DMS 273 (cell line): ENCODE measurements at regions not wholly inside any gene's neighbourhood (a gene's known extent, or its start where the extent isn't known, plus 50 kb on each side); places are given as distances from the start of the nearest gene placed in this dataset.
A peak's percentile ranks its signal among the peaks of the same experiment; 100 is the strongest.
"Not testable (repeated sequence)": the region's sequence is repeated elsewhere in the genome, so short reads cannot be mapped to it uniquely, and the experiment has no call there.

ENCODE experiments used
- DNase-seq: peaks from one replicate; lab custom pipeline; 2025; ENCODE audit not compliant: unreplicated experiment; lab: John Stamatoyannopoulos, UW

DNA sequence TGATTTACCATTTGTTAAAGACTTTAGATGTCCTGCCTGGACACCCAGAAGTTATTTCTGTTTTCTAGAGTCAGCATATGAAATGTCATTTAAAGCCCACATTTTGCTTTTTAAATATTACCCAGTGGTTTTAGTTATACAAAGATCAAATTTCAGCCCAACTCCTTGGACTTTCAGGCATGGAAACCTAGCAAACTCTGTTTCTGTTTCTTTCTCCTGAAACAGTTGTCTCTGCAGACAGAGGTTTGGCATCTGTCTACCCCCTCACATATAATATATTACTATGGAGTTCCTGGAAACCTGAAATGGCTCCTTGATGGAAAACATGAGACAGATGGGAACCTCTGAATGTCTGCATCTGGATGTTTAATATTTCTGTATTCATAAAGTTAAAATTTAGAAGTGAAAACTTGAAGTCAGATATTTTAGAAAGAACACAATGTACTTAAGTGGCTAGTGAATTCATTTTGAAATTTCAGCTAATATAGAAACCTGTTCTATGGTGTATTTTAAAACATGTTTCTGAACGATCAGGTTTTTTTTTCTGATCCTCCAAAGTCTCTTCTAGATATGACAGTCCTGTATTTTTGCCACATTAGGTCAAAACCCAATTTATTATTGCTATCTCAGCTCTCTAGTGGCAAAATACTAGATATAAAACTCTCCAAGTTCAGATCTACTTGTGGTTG, 743.3 kb downstream of the CD109 start:
- DNase-seq, result no peak

DNA sequence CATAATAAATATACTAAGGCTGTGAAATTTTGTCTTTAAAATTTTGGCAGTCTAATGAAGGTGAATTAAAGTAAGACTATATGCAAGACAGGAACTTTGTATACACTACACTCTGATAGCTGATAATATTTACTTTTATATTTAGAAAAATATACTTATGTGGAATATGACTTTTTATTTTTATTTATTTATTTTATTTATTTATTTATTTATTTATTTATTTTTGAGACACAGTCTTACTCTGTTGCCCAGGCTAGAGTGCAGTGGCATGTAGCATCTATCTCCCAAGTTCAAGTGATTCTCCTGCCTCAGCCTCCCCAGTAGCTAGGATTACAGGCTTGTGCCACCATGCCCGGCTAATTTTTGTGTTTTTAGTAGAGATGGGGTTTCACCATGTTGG, 742.4 kb downstream of the CD109 start:
- not testable (repeated sequence) for DNase-seq

DNA sequence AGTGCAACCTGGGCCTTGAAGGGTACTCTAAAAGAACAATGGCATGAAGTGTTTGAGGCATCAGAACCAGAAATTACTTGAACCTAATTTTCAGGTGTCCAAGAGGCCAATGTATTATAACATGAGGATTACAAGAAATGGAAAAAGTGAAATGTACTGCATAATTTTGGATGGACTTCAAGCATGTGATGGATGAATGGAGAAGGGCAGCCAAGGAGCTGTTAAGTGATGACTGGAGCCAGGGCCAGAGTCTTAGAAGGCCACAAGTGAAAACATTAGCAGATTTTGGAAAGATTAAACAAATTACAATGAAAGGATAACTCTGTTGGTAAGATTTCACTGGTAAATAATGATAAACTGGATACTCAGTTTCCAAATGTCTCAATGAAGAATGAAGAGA, 738.2 kb downstream of the CD109 start:
- no peak for DNase-seq

DNA sequence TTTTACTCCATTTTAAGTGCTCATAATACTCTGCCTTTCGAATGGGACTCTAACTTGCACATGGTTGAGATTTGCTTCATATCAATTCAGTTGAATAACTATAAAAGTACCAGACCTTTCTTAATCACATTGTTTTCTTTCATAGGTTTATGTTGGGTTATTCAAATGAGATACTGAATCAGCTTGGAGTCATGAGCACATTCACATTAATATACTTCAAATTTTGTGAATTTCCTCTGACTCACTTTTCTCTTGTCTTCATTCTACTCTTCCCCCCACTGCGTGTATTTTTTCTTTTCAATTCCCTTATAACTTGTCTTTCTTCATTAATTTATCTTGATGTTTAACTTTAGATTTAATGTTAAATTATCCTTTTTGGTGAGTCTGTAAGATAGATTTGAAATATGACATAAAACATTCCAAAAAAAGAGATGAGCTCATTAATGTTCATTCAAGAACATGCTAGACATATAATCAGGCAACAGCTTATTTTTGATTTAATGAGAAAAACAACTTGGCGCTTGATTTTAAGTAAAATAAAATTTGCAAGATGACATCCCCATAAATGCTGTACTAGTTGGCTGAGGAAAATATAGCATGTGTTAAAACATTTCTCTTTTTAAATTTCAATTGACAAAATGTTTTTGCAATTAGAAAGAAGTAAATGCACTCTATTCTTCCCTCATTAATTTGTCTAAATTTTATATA, 736.0 kb downstream of the CD109 start:
- no peak for DNase-seq

DNA sequence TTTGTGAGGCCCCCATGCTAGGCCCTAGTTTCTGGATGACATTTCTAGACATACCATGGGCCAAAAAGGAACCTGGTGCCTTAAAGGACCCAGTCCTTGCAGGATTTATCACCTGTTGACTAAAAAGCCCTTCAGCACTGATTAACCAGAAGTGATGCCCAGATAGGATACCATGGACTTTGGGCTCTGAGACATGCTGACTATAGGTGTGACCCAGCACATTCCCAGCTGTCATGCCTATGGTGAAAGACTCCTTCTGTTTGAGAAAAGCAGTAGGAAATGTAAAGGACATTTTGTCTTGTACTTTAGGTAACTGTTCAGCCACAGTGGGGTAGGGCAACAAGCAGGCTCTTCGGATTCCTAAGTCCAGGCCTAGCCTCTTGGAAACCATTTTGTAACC, 724.2 kb downstream of the CD109 start:
- DNase-seq, result no peak

DNA sequence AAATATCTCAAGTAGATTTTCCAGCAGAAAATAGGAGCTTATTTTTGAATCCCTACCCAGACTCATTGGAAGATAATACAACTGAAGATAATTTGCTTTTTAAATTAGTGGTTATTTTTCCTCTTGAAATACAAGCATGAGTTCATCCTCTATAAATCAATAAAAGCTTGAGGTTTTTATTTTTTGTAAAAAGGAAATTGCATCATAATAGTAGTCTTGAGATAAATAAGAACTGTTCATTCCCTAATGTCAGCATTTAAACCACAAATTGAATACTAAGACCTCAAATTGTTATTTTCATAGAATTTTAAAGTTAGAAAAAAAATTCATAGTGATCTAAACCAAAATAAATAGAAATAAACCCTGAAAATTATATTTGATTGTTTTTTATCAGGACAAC, 719.1 kb downstream of the CD109 start:
- no peak for DNase-seq

GRCh38 chr6:74410630-74411029, 714.6 kb downstream of the CD109 start:
- DNase-seq, result no peak

DNA sequence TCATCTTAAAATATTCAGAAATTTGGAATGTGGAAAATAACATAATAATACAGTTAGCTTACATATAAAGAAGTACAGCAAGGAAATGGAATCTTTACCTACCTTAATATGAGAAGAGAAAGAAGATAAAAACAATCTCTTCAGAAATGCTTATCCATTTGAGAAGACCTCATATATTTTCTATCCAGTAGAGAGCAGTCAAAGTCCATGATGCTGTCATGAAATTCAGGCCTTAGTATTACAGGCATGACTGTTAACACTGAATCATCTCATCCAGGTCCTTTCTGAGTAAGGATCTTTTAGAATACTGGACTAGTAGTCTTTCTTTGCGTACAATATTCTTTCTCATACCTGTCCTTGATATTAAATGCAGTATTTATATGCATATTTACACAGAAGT, 713.4 kb downstream of the CD109 start:
- no peak for DNase-seq

DNA sequence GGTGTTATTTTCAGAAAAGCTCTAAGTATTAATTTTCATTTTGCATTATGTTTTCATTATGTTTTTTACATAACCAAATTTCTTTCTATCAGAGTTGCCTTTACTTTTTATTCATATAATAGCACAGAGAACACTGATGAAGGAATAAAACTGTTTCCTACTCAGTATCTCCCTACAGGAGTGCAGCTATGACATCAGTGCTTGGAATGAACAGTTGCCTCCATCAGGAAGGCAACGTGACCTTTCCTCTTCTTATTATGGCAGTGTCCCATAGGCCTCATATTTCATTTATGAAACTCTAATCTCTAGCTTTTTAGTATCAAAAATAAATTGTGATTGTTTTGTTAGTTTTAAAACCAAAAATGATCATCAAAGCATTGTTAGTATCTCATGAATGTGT, 712.8 kb downstream of the CD109 start:
- no peak for DNase-seq

DNA sequence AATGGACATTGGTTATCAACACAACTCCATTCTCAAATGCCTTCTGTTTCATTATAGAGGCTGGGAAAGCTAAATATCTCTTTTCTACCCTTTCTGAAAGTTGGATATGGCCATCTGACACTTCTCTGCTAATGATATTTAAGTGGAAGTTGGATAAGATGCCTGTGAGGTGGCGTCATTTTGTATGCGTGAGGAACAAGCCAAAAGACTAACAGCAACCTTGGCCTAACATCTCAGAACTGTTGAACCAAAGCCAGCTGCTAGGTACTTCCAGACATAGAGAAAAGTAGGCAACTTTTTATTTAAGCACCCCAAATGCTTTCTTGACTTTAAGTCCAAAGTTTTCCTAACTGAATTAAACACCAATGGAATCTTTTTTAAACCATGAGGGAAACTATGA, 708.4 kb downstream of the CD109 start:
- DNase-seq, result no peak

GRCh38 chr6:74402781-74403180, 706.8 kb downstream of the CD109 start:
- DNase-seq, result no peak

GRCh38 chr6:74378437-74378836, 682.4 kb downstream of the CD109 start:
- DNase-seq, result not testable (repeated sequence)

DNA sequence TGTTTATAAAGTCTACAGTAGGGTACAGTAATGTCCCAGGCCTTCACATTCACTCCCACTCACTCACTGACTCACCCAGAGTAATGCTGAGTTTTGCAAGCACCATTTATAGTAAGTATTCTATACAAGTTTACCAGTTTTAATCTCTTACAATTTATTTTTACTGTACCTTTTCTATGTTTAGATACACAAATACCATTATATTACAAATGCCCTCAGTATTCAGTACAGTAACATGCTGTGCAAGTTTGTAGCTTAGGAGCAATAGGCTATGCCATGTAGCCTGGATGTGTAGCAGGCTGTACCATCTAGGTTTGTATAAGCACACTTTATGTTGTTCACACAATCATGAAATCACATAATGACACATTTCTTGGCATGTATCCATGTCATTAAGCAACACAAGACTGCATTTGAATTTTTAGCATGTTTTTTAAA, 673.6 kb downstream of the CD109 start:
- no peak for DNase-seq

- DNase-seq, result no peak
These were observed 672.7 kb downstream of the CD109 start for GRCh38 chr6:74368746-74369145.

GRCh38 chr6:74366634-74367033, 670.6 kb downstream of the CD109 start:
- no peak for DNase-seq

- no peak for DNase-seq
These were observed 666.4 kb downstream of the CD109 start for GRCh38 chr6:74362391-74362790.

DNA sequence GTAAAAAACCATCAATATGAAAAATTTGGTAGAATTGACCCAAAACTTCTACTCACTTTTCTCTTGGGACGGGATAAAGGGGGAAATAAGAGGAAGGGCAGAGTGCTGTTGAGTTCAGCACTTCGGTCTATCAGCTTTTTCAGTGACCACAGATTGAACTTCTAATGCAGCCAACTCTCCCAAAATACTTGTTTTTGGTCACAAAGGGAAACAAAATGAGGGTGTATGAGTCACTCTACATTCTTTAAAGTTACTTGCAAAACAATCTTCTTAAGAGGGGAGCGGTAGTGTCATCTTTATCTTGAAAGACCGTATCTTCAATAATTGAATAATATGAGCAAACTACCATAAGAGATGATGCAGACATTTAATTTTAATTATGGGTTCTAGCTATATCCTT, 661.3 kb downstream of the CD109 start:
- DNase-seq, result no peak

- DNase-seq, result no peak
These were observed 660.4 kb downstream of the CD109 start for GRCh38 chr6:74356391-74356790.

- no peak for DNase-seq
These were observed 651.0 kb downstream of the CD109 start for GRCh38 chr6:74346936-74347535.

GRCh38 chr6:74343804-74344203, 647.8 kb downstream of the CD109 start:
- peak; percentile 16 for DNase-seq

DNA sequence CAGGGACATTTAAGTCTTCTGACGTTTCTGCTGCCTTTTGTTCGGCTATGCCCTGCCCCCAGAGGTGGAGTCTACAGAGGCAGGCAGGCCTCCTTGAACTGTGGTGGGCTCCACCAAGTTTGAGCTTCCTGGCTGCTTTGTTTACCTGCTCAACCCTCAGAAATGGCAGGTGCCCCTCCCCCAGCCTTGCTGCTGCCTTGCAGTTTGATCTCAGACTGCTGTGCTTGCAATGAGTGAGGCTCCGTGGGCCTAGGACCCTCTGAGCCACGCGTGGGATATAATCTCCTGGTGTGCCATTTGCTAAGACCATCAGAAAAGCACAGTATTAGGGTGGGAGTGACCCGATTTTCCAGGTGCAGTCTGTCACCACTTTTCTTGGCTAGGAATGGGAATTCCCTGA, 647.3 kb downstream of the CD109 start:
- not testable (repeated sequence) for DNase-seq

DNA sequence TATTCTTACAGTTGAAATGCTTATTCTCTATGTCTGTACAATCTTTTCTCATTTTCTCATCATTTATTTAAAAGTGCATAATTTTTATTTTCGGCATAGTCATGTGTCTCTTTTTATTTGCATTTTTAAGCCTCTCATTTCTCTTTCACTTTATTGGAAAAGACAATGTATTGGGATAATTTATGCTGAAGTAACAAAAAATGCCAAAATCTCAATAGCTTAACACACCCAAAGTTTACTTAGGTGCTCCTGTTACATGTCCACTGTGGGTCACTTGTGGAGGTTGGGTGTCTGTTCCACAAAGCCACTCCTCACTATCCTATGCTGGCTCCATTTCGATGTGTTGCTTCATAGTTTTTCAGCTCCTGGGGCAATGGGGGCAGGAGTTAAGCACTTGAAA, 638.7 kb downstream of the CD109 start:
- DNase-seq, result no peak
